PFSK-1 (cell line): ENCODE measurements at regions not wholly inside any gene's neighbourhood (a gene's known extent, or its start where the extent isn't known, plus 50 kb on each side); places are given as distances from the start of the nearest gene placed in this dataset.

Experiments
- FOXP2 ChIP-seq: optimal IDR thresholded peaks from 2 replicates; pipeline ENCODE3; 2011; ENCODE audit warnings: borderline replicate concordance, control low read depth, inconsistent platforms; ENCODE audit not compliant: insufficient read depth; ENCODE audit errors: extremely low read length, extremely low read depth
- POLR2AphosphoS5 ChIP-seq: IDR thresholded peaks from 2 replicates; pipeline ENCODE4 v1.6.1; 2012; ENCODE audit warnings: low read depth, mild to moderate bottlenecking, control low read depth, low read length, moderate library complexity
- REST ChIP-seq, 2 experiments: IDR thresholded peaks; 2 replicates each; pipeline versions ENCODE4 v1.6.1 to v1.8.0; 2011 to 2012; ENCODE audit warnings: low read depth in 2 of 2, low read length in 2 of 2, control low read depth in 1 of 2, inconsistent platforms in 1 of 2, mild to moderate bottlenecking in 1 of 2, moderate library complexity in 1 of 2; ENCODE audit not compliant: insufficient read depth in 1 of 2
- SIN3A ChIP-seq: IDR thresholded peaks from 2 replicates; pipeline ENCODE4 v1.6.1; 2012; ENCODE audit warnings: mild to moderate bottlenecking, low read length, moderate library complexity, borderline replicate concordance; ENCODE audit not compliant: insufficient read depth
- TAF1 ChIP-seq: IDR thresholded peaks from 2 replicates; pipeline ENCODE4 v1.6.1; 2012; ENCODE audit warnings: low read length, control low read depth, borderline replicate concordance; ENCODE audit not compliant: insufficient read depth

DNA sequence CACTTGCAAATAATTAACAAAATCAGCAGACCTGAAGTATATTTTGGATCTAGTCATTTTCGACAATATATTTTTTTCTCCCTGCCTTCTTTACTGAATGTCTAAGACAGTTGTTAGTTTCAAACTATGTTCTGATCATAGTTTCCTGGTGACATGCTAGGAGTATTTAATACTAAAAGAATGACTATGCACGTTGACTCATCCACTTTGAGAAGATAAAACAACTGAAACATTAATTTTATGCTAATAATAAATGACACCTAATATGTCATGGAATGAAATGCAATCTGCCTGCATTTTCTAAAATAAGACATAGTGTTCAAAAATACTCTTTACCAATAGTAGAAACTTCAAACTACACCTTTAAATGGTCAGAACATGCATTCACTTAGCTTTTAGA lies 2123.7 kb upstream of the C9orf72 start:
- TF ChIP-seq FOXP2 (no peak), TAF1 (no peak)

DNA sequence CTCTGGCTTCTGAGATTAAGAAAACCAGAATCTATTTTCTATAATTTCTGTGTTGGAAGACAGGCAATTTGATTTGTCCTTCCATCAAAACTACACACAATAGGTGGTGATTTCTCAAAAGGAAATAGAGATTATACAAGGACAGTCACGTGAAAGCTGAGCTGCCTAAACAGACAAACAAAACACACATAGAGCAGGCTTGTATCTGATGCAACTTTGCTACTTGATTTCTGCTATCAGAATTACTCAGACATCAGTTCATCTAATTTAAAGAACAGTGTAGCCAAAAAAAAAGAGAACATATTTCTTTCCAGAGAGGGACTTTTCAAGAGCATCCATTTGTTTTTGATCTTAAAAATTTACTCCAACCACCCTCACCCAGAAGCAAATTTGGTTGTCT lies 2128.3 kb upstream of the C9orf72 start:
- TF ChIP-seq FOXP2: no peak
- TF ChIP-seq SIN3A: no peak
- no peak for TF ChIP-seq REST (IDR thresholded peaks at IDR 0.05; ENCODE audit: insufficient read depth in 1 of 2, low read depth in 2 of 2, low read length in 2 of 2)
- TF ChIP-seq TAF1: no peak
- TF ChIP-seq POLR2AphosphoS5: no peak

- TF ChIP-seq REST (IDR thresholded peaks at IDR 0.05; ENCODE audit: insufficient read depth in 1 of 2, low read depth in 2 of 2, low read length in 2 of 2): no peak
- TF ChIP-seq TAF1: no peak
- no peak for TF ChIP-seq SIN3A
- TF ChIP-seq POLR2AphosphoS5: no peak
- no peak for TF ChIP-seq FOXP2
Observed at GRCh38 chr9:29701971-29702370, 2128.7 kb upstream of the C9orf72 start.

- TF ChIP-seq POLR2AphosphoS5: no peak
- no peak for TF ChIP-seq REST (IDR thresholded peaks at IDR 0.05; ENCODE audit: insufficient read depth in 1 of 2, low read depth in 2 of 2, low read length in 2 of 2)
- TF ChIP-seq TAF1: no peak
- no peak for TF ChIP-seq FOXP2
- TF ChIP-seq SIN3A: no peak
Observed at GRCh38 chr9:29714860-29715259, 2141.6 kb upstream of the C9orf72 start.

DNA sequence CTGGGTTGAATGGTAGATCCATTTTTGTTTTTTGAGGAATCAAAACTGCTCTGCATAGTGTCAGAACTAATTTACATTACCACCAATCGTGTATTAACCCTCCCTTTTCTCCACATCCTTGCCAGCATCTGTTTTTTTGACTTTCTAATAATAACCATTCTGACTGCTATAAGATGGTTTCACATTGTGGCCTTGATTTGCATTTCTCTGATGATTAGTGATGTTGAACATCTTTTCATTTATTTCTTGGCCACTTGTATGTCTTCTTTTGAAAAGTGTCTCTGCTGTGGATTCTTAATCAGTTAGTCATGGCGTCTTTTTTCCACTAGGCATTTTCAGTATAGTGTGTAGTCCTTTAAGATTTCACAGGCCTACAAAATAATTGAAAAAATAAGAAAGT lies 2144.3 kb upstream of the C9orf72 start:
- no peak for TF ChIP-seq TAF1
- no peak for TF ChIP-seq POLR2AphosphoS5
- no peak for TF ChIP-seq SIN3A
- no peak for TF ChIP-seq REST (IDR thresholded peaks at IDR 0.05; ENCODE audit: insufficient read depth in 1 of 2, low read depth in 2 of 2, low read length in 2 of 2)
- TF ChIP-seq FOXP2: no peak

- TF ChIP-seq REST (IDR thresholded peaks at IDR 0.05; ENCODE audit: insufficient read depth in 1 of 2, low read depth in 2 of 2, low read length in 2 of 2) (no peak), POLR2AphosphoS5 (no peak), FOXP2 (no peak), TAF1 (no peak), SIN3A (no peak)
Observed at GRCh38 chr9:29730163-29730562, 2156.9 kb upstream of the C9orf72 start.
